ENCODE measurements at regions not wholly inside any gene's neighbourhood (a gene's known extent, or its start where the extent isn't known, plus 50 kb on each side); places are given as distances from the start of the nearest gene placed in this dataset.
A peak's percentile ranks its signal among the peaks of the same experiment; 100 is the strongest.

GRCh38 chr2:57920342-57920939, 126.2 kb upstream of the VRK2 start:
- Histone ChIP-seq H3K36me3 (ENCODE audit: low read depth) (no peaks in the 10 kb centered on the region), H3K27ac (no peak overlapping the region), H3K9me3 (ENCODE audit: low read depth) (no peaks in the 10 kb centered on the region), H3K27me3 (replicated peaks; ENCODE audit: insufficient read depth) (no peaks in the 10 kb centered on the region), H3K4me2 (ENCODE audit: unreplicated experiment) (no peak overlapping the region), H3K9ac (no peak overlapping the region), H4K20me1 (ENCODE audit: insufficient read depth) (no peaks in the 10 kb centered on the region), H2AFZ (no peak overlapping the region), H3K4me3 (no peak overlapping the region), H3K9me2 (ENCODE audit: insufficient read depth) (no peaks in the 10 kb centered on the region), H3F3A (ENCODE audit: insufficient read depth) (no peaks in the 10 kb centered on the region), H3K4me1 (ENCODE audit: insufficient read depth) (no peaks in the 10 kb centered on the region), H3K79me2 (ENCODE audit: insufficient read depth) (no peaks in the 10 kb centered on the region)
- DNase-seq: no peak
- TF ChIP-seq EZH2 (IDR thresholded peaks at IDR 0.05; ENCODE audit: insufficient read depth, poor library complexity, severe bottlenecking): no peak
- no peak for TF ChIP-seq EZH2phosphoT487 (IDR thresholded peaks at IDR 0.05; ENCODE audit: insufficient read depth, low read depth)
- in situ Hi-C loops (cut with MboI): loop anchor here (25.0 kb wide), 1 partner anchor 517 kb away; no protein-coding TSS in a partner anchor
- WGBS, 2 experiments (ENCODE audit: low coverage in 1 of 2, low lambda C conversion rate in 2 of 2, missing lambda C conversion rate in 2 of 2): 62 to 69% methylated on average over 5 of the region's 5 CpGs

DNA sequence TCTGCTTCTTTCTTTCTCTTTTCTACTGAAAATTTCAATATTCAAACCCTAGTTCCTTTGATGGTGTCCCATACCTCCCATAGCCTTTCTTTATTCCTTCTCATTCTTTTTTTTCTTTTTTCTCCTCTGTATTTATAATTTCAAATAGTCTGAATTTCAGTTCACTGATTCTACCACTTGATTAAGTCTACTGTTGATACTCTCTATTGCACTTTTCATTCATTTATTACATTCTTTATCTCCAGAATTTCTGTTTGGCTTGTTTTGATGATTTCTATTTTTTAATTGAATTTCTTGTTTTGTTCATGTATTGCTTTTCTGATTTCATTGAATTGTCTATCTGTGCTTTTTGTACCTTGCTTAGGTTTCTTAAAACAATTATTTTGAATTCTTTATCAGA, 111.9 kb upstream of the VRK2 start:
- H3K36me3 ChIP-seq (ENCODE audit: low read depth): no peaks in the 10 kb centered on the region
- H3K27ac ChIP-seq: no peak overlapping the region
- in situ Hi-C loops (cut with MboI): no loop called here
- peaks cover 7% of the 10 kb centered on the region for H3K9me3 ChIP-seq (ENCODE audit: low read depth)
- no peaks in the 10 kb centered on the region for H3K27me3 ChIP-seq (replicated peaks; ENCODE audit: insufficient read depth)
- no peaks in the 10 kb centered on the region for H3K79me2 ChIP-seq (ENCODE audit: insufficient read depth)
- no peak overlapping the region for H3K9ac ChIP-seq
- no peak overlapping the region for H2AFZ ChIP-seq
- H3K4me1 ChIP-seq (ENCODE audit: insufficient read depth): peaks cover 17% of the 10 kb centered on the region
- H3K9me2 ChIP-seq (ENCODE audit: insufficient read depth): no peaks in the 10 kb centered on the region
- no peak overlapping the region for H3K4me2 ChIP-seq (ENCODE audit: unreplicated experiment)
- no peak overlapping the region for H3K4me3 ChIP-seq
- no peak for TF ChIP-seq EZH2phosphoT487 (IDR thresholded peaks at IDR 0.05; ENCODE audit: insufficient read depth, low read depth)
- no peak for TF ChIP-seq EZH2 (IDR thresholded peaks at IDR 0.05; ENCODE audit: insufficient read depth, poor library complexity, severe bottlenecking)
- H4K20me1 ChIP-seq (ENCODE audit: insufficient read depth): no peaks in the 10 kb centered on the region
- DNase-seq: no peak
- H3F3A ChIP-seq (ENCODE audit: insufficient read depth): no peaks in the 10 kb centered on the region; the same call in 1 of the 2 replicates

GRCh38 chr2:57936216-57936615, 110.4 kb upstream of the VRK2 start:
- TF ChIP-seq EZH2phosphoT487 (IDR thresholded peaks at IDR 0.05; ENCODE audit: insufficient read depth, low read depth) (no peak), EZH2 (IDR thresholded peaks at IDR 0.05; ENCODE audit: insufficient read depth, poor library complexity, severe bottlenecking) (no peak)
- Histone ChIP-seq H3K4me1 (ENCODE audit: insufficient read depth) (peaks cover 17% of the 10 kb centered on the region), H3K9me3 (ENCODE audit: low read depth) (peaks cover 7% of the 10 kb centered on the region), H3K9me2 (ENCODE audit: insufficient read depth) (no peaks in the 10 kb centered on the region), H2AFZ (no peak overlapping the region), H3F3A (ENCODE audit: insufficient read depth) (no peaks in the 10 kb centered on the region; the same call in 1 of the 2 replicates), H3K4me2 (ENCODE audit: unreplicated experiment) (peak overlapping the region; percentile 20), H3K27me3 (replicated peaks; ENCODE audit: insufficient read depth) (no peaks in the 10 kb centered on the region), H3K4me3 (no peak overlapping the region), H3K36me3 (ENCODE audit: low read depth) (no peaks in the 10 kb centered on the region), H4K20me1 (ENCODE audit: insufficient read depth) (no peaks in the 10 kb centered on the region), H3K9ac (no peak overlapping the region), H3K79me2 (ENCODE audit: insufficient read depth) (no peaks in the 10 kb centered on the region), H3K27ac (no peak overlapping the region)
- 8% methylated on average over 1 of the region's 1 CpG for WGBS, 2 experiments (ENCODE audit: low coverage in 1 of 2, low lambda C conversion rate in 2 of 2, missing lambda C conversion rate in 2 of 2)
- DNase-seq: peak; percentile 78
- in situ Hi-C loops (cut with MboI): no loop called here

- Histone ChIP-seq H3K27me3 (replicated peaks; ENCODE audit: insufficient read depth) (no peaks in the 10 kb centered on the region), H3F3A (ENCODE audit: insufficient read depth) (no peaks in the 10 kb centered on the region; the same call in 1 of the 2 replicates), H4K20me1 (ENCODE audit: insufficient read depth) (no peaks in the 10 kb centered on the region), H3K9ac (no peak overlapping the region), H3K9me2 (ENCODE audit: insufficient read depth) (no peaks in the 10 kb centered on the region), H2AFZ (no peak overlapping the region), H3K79me2 (ENCODE audit: insufficient read depth) (no peaks in the 10 kb centered on the region), H3K27ac (no peak overlapping the region), H3K9me3 (ENCODE audit: low read depth) (peaks cover 7% of the 10 kb centered on the region), H3K4me2 (ENCODE audit: unreplicated experiment) (no peak overlapping the region), H3K36me3 (ENCODE audit: low read depth) (no peaks in the 10 kb centered on the region), H3K4me3 (no peak overlapping the region), H3K4me1 (ENCODE audit: insufficient read depth) (peaks cover 17% of the 10 kb centered on the region)
- TF ChIP-seq EZH2phosphoT487 (IDR thresholded peaks at IDR 0.05; ENCODE audit: insufficient read depth, low read depth) (no peak), EZH2 (IDR thresholded peaks at IDR 0.05; ENCODE audit: insufficient read depth, poor library complexity, severe bottlenecking) (no peak)
- in situ Hi-C loops (cut with MboI): no loop called here
- peak; percentile 22 for DNase-seq
- 66 to 70% methylated on average over 3 of the region's 3 CpGs for WGBS, 2 experiments (ENCODE audit: low coverage in 1 of 2, low lambda C conversion rate in 2 of 2, missing lambda C conversion rate in 2 of 2)
Observed at GRCh38 chr2:57937456-57937855, 109.2 kb upstream of the VRK2 start.

DNA sequence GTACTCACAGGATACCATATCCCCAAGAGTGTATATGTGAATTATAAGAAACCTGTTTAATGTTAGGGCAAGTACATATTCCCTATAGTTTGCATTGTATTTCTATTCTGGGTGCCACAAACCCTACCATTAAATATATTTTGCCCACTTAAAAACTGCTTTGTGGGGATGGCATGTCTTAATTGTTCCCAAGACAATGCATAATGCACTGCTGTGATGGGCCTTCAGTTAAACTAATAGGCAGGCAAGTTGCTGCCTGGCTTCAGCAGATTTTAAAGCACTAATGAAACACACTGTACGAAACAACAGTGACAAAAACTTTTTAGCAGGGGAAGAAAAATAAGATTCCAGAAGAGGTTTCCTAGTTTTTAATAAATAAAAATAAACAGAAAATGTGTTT, 104.8 kb upstream of the VRK2 start:
- Histone ChIP-seq H4K20me1 (ENCODE audit: insufficient read depth) (no peaks in the 10 kb centered on the region), H3K4me3 (no peak overlapping the region), H3K4me1 (ENCODE audit: insufficient read depth) (peaks cover 24% of the 10 kb centered on the region), H3F3A (ENCODE audit: insufficient read depth) (no peaks in the 10 kb centered on the region; the same call in 1 of the 2 replicates), H3K36me3 (ENCODE audit: low read depth) (no peaks in the 10 kb centered on the region), H3K79me2 (ENCODE audit: insufficient read depth) (no peaks in the 10 kb centered on the region), H3K4me2 (ENCODE audit: unreplicated experiment) (no peak overlapping the region), H3K27me3 (replicated peaks; ENCODE audit: insufficient read depth) (no peaks in the 10 kb centered on the region), H3K9me3 (ENCODE audit: low read depth) (no peaks in the 10 kb centered on the region), H3K9me2 (ENCODE audit: insufficient read depth) (no peaks in the 10 kb centered on the region), H2AFZ (no peak overlapping the region), H3K9ac (no peak overlapping the region), H3K27ac (no peak overlapping the region)
- no peak for DNase-seq
- in situ Hi-C loops (cut with MboI): no loop called here
- 68 to 75% methylated on average over 1 of the region's 1 CpG for WGBS, 2 experiments (ENCODE audit: low coverage in 1 of 2, low lambda C conversion rate in 2 of 2, missing lambda C conversion rate in 2 of 2)
- TF ChIP-seq EZH2phosphoT487 (IDR thresholded peaks at IDR 0.05; ENCODE audit: insufficient read depth, low read depth): no peak
- TF ChIP-seq EZH2 (IDR thresholded peaks at IDR 0.05; ENCODE audit: insufficient read depth, poor library complexity, severe bottlenecking): no peak

Data from GM23248 (cell line).